ENCODE measurements at regions not wholly inside any gene's neighbourhood (a gene's known extent, or its start where the extent isn't known, plus 50 kb on each side); places are given as distances from the start of the nearest gene placed in this dataset.

- TF ChIP-seq CTCF (IDR thresholded peaks at IDR 0.05) (no peak), POLR2A (IDR thresholded peaks at IDR 0.05) (no peak)
Measured at GRCh38 chr13:106161146-106161545, 374.3 kb downstream of the EFNB2 start.

All from lower leg skin (tissue), 3 donors.